ENCODE measurements at regions not wholly inside any gene's neighbourhood (a gene's known extent, or its start where the extent isn't known, plus 50 kb on each side); places are given as distances from the start of the nearest gene placed in this dataset.

- Histone ChIP-seq H3K27ac (no peak overlapping the region), H3K9me3 (ENCODE audit: low read depth, low read length) (no peaks in the 10 kb centered on the region), H3K4me3 (no peak overlapping the region), H3K36me3 (ENCODE audit: insufficient read depth, low read length) (no peaks in the 10 kb centered on the region), H3K9ac (ENCODE audit: insufficient read length) (no peak overlapping the region)
- no peak for DNase-seq (ENCODE audit: low read depth, low spot score)
- TF ChIP-seq EZH2 (IDR thresholded peaks at IDR 0.05): no peak
- no peak for TF ChIP-seq POLR2AphosphoS5 (IDR thresholded peaks at IDR 0.05; ENCODE audit: borderline replicate concordance, low read depth, low read length)
- TF ChIP-seq FOXP2 (optimal IDR thresholded peaks at IDR 0.05; ENCODE audit: control extremely low read depth, extremely low read length, insufficient read depth): no peak
Measured at GRCh38 chr2:173766537-173767289, 198.5 kb downstream of the SP3 start.

GRCh38 chr2:173770947-173771678, 194.1 kb downstream of the SP3 start:
- Histone ChIP-seq H3K36me3 (ENCODE audit: insufficient read depth, low read length) (no peaks in the 10 kb centered on the region), H3K4me3 (no peak overlapping the region), H3K27ac (no peak overlapping the region), H3K9me3 (ENCODE audit: low read depth, low read length) (no peaks in the 10 kb centered on the region), H3K9ac (ENCODE audit: insufficient read length) (no peak overlapping the region)
- DNase-seq (ENCODE audit: low read depth, low spot score): no peak
- TF ChIP-seq POLR2AphosphoS5 (IDR thresholded peaks at IDR 0.05; ENCODE audit: borderline replicate concordance, low read depth, low read length): no peak
- no peak for TF ChIP-seq FOXP2 (optimal IDR thresholded peaks at IDR 0.05; ENCODE audit: control extremely low read depth, extremely low read length, insufficient read depth)
- no peak for TF ChIP-seq EZH2 (IDR thresholded peaks at IDR 0.05)

- no peak overlapping the region for H3K4me3 ChIP-seq
Measured at GRCh38 chr2:173772205-173772604, 193.0 kb downstream of the SP3 start.

GRCh38 chr2:173773076-173773475, 192.1 kb downstream of the SP3 start:
- no peak overlapping the region for H3K9ac ChIP-seq (ENCODE audit: insufficient read length)
- no peak for TF ChIP-seq FOXP2 (optimal IDR thresholded peaks at IDR 0.05; ENCODE audit: control extremely low read depth, extremely low read length, insufficient read depth)
- TF ChIP-seq EZH2 (IDR thresholded peaks at IDR 0.05): no peak
- no peak for TF ChIP-seq POLR2AphosphoS5 (IDR thresholded peaks at IDR 0.05; ENCODE audit: borderline replicate concordance, low read depth, low read length)
- DNase-seq (ENCODE audit: low read depth, low spot score): no peak
- H3K9me3 ChIP-seq (ENCODE audit: low read depth, low read length): no peaks in the 10 kb centered on the region
- no peak overlapping the region for H3K4me3 ChIP-seq
- H3K27ac ChIP-seq: no peak overlapping the region
- no peaks in the 10 kb centered on the region for H3K36me3 ChIP-seq (ENCODE audit: insufficient read depth, low read length)

More at GRCh38 chr2:173772205-173772604, 193.0 kb downstream of the SP3 start:
- Histone ChIP-seq H3K9me3 (ENCODE audit: low read depth, low read length) (no peaks in the 10 kb centered on the region), H3K9ac (ENCODE audit: insufficient read length) (no peak overlapping the region), H3K36me3 (ENCODE audit: insufficient read depth, low read length) (no peaks in the 10 kb centered on the region), H3K27ac (no peak overlapping the region)
- DNase-seq (ENCODE audit: low read depth, low spot score): no peak
- TF ChIP-seq EZH2 (IDR thresholded peaks at IDR 0.05) (no peak), FOXP2 (optimal IDR thresholded peaks at IDR 0.05; ENCODE audit: control extremely low read depth, extremely low read length, insufficient read depth) (no peak), POLR2AphosphoS5 (IDR thresholded peaks at IDR 0.05; ENCODE audit: borderline replicate concordance, low read depth, low read length) (no peak)

- TF ChIP-seq FOXP2 (optimal IDR thresholded peaks at IDR 0.05; ENCODE audit: control extremely low read depth, extremely low read length, insufficient read depth) (no peak), EZH2 (IDR thresholded peaks at IDR 0.05) (no peak), POLR2AphosphoS5 (IDR thresholded peaks at IDR 0.05; ENCODE audit: borderline replicate concordance, low read depth, low read length) (no peak)
- Histone ChIP-seq H3K4me3 (no peak overlapping the region), H3K9ac (ENCODE audit: insufficient read length) (no peak overlapping the region), H3K36me3 (ENCODE audit: insufficient read depth, low read length) (no peaks in the 10 kb centered on the region), H3K9me3 (ENCODE audit: low read depth, low read length) (no peaks in the 10 kb centered on the region), H3K27ac (no peak overlapping the region)
- no peak for DNase-seq (ENCODE audit: low read depth, low spot score)
Measured at GRCh38 chr2:173775440-173775839, 189.7 kb downstream of the SP3 start.

- Histone ChIP-seq H3K9ac (ENCODE audit: insufficient read length) (no peak overlapping the region), H3K4me3 (no peak overlapping the region), H3K27ac (no peak overlapping the region), H3K36me3 (ENCODE audit: insufficient read depth, low read length) (no peaks in the 10 kb centered on the region), H3K9me3 (ENCODE audit: low read depth, low read length) (no peaks in the 10 kb centered on the region)
- no peak for TF ChIP-seq EZH2 (IDR thresholded peaks at IDR 0.05)
- no peak for TF ChIP-seq POLR2AphosphoS5 (IDR thresholded peaks at IDR 0.05; ENCODE audit: borderline replicate concordance, low read depth, low read length)
- no peak for TF ChIP-seq FOXP2 (optimal IDR thresholded peaks at IDR 0.05; ENCODE audit: control extremely low read depth, extremely low read length, insufficient read depth)
- no peak for DNase-seq (ENCODE audit: low read depth, low spot score)
Measured at GRCh38 chr2:173782681-173783080, 182.5 kb downstream of the SP3 start.

GRCh38 chr2:173783382-173783781, 181.8 kb downstream of the SP3 start:
- no peak for DNase-seq (ENCODE audit: low read depth, low spot score)
- Histone ChIP-seq H3K9me3 (ENCODE audit: low read depth, low read length) (no peaks in the 10 kb centered on the region), H3K36me3 (ENCODE audit: insufficient read depth, low read length) (no peaks in the 10 kb centered on the region), H3K9ac (ENCODE audit: insufficient read length) (no peak overlapping the region), H3K4me3 (no peak overlapping the region), H3K27ac (no peak overlapping the region)
- TF ChIP-seq POLR2AphosphoS5 (IDR thresholded peaks at IDR 0.05; ENCODE audit: borderline replicate concordance, low read depth, low read length) (no peak), FOXP2 (optimal IDR thresholded peaks at IDR 0.05; ENCODE audit: control extremely low read depth, extremely low read length, insufficient read depth) (no peak), EZH2 (IDR thresholded peaks at IDR 0.05) (no peak)

- no peaks in the 10 kb centered on the region for H3K9me3 ChIP-seq (ENCODE audit: low read depth, low read length)
- no peak for DNase-seq (ENCODE audit: low read depth, low spot score)
- H3K27ac ChIP-seq: no peak overlapping the region
- H3K9ac ChIP-seq (ENCODE audit: insufficient read length): no peak overlapping the region
- H3K4me3 ChIP-seq: no peak overlapping the region
- H3K36me3 ChIP-seq (ENCODE audit: insufficient read depth, low read length): no peaks in the 10 kb centered on the region
- no peak for TF ChIP-seq POLR2AphosphoS5 (IDR thresholded peaks at IDR 0.05; ENCODE audit: borderline replicate concordance, low read depth, low read length)
- TF ChIP-seq FOXP2 (optimal IDR thresholded peaks at IDR 0.05; ENCODE audit: control extremely low read depth, extremely low read length, insufficient read depth): no peak
- TF ChIP-seq EZH2 (IDR thresholded peaks at IDR 0.05): no peak
Measured at GRCh38 chr2:173785813-173786212, 179.4 kb downstream of the SP3 start.
